ENCODE measurements at regions not wholly inside any gene's neighbourhood (a gene's known extent, or its start where the extent isn't known, plus 50 kb on each side); places are given as distances from the start of the nearest gene placed in this dataset.

DNA sequence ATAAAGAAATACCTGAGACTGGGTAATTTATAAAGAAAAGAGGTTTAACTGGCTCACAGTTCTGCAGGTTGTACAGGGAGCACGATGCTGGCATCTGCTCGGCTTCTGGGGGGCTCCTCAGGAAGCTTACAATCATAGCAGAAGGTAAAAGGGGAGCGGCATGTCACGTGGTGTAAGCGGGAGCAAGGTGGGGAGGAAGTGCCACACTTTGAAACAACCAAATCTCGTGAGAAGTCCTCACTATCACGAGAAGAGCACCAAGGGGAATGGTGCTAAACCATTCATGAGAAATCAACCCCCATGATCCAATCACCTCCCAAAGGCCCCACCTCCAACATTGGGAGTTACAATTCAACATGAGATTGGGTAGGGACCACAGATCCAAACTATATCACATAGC lies 67.7 kb downstream of the AKR1B1 start:
- CTCF ChIA-PET, result no interaction called here

DNA sequence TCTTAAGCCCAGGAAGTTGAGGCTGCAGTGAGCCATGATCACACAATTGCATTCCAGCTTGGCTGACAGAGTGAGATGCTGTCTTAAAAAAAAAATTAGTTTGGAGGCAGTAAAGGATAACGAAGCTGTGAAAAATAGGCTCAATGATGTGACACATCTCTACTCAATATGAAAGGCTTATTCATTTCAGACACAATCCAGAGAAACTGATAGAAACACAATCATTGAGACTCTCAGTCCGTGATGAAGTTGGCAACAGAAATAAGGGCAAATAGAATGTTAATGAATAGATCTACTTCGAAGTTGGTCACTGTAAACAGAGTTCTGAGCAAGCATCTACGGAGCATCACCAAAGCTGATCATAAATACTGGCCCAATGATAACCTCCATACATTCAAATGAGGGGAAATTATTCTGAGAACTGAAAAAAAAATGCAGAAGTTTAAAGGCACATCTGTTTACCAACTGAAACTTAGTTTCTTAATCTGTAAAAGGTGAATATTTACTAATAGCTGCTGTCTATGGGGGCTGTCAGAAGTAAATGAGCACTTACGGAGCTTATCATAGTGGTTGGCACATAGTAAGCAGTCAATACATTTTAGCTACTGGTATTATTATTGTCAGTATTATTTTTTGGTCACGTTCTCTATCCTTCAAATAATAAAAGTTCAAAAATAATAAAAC lies 70.4 kb downstream of the AKR1B1 start:
- no peak for DNase-seq
- CTCF ChIA-PET, result no interaction called here
- Mint-ChIP-seq H3K4me1 (ENCODE audit: low read depth) (no peaks in the 10 kb centered on the region), H3K4me3 (no peak overlapping the region), H3K36me3 (ENCODE audit: low read depth) (no peaks in the 10 kb centered on the region), H3K9me3 (ENCODE audit: insufficient read depth) (no peaks in the 10 kb centered on the region), H3K27ac (no peak overlapping the region), H3K27me3 (ENCODE audit: low read depth) (peaks cover 5% of the 10 kb centered on the region)
- POLR2A ChIA-PET, result no interaction called here
- no peak for ATAC-seq

More for the DNA sequence above, 67.7 kb downstream of the AKR1B1 start:
- Mint-ChIP-seq H3K9me3 (ENCODE audit: insufficient read depth) (no peaks in the 10 kb centered on the region), H3K4me1 (ENCODE audit: low read depth) (no peaks in the 10 kb centered on the region), H3K27ac (no peak overlapping the region), H3K4me3 (no peak overlapping the region), H3K27me3 (ENCODE audit: low read depth) (no peaks in the 10 kb centered on the region), H3K36me3 (ENCODE audit: low read depth) (no peaks in the 10 kb centered on the region)
- POLR2A ChIA-PET, result no interaction called here
- DNase-seq, result no peak
- no peak for ATAC-seq

DNA sequence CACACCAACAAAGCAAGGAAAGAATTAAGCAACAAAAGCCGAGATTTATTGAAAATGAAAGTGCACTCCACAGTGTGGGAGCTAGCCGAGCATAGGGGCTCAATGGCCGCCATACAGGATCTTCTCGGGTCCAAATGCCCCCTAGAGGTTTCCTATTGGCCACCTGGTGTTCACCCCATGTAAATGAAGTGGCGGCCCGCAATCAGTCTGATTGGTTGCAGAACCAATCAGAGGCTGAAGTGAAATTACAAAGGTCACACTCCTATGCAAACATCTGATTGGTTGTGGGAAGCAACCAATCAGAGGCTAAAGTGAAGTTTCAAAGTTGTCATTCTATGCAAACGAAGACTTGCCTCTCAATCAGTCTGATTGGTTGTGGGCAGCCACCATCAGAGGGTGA lies 61.8 kb upstream of the SLC35B4 start:
- no peak for DNase-seq
- peaks cover 8% of the 10 kb centered on the region for H3K27me3 Mint-ChIP-seq (ENCODE audit: low read depth)
- ChIA-PET POLR2A (no interaction called here), CTCF (no interaction called here)
- H3K9me3 Mint-ChIP-seq (ENCODE audit: insufficient read depth), result no peaks in the 10 kb centered on the region
- no peaks in the 10 kb centered on the region for H3K36me3 Mint-ChIP-seq (ENCODE audit: low read depth)
- ATAC-seq, result no peak
- no peak overlapping the region for H3K4me3 Mint-ChIP-seq
- H3K27ac Mint-ChIP-seq, result no peak overlapping the region
- H3K4me1 Mint-ChIP-seq (ENCODE audit: low read depth), result no peaks in the 10 kb centered on the region

DNA sequence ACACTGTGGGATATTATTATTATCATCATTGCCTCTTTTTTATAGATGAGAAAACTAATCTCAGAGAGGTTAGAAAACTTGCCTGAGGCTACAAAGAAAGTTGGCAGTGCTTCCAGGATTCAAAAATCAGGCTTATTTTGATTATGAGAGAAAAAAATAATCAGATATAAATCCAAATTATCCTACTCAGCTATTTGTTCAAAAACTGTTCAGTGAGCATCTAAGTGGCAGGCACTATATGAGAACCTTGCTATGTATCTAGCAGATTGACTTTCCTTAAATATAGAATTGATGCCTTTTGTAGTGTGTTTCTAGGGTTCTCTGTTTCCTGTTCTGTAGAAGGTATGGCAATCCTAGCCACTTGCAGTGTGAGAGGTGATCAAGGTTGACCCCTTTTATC lies 60.0 kb upstream of the SLC35B4 start:
- Mint-ChIP-seq H3K36me3 (ENCODE audit: low read depth) (no peaks in the 10 kb centered on the region), H3K27me3 (ENCODE audit: low read depth) (peaks cover 5% of the 10 kb centered on the region), H3K9me3 (ENCODE audit: insufficient read depth) (no peaks in the 10 kb centered on the region), H3K4me1 (ENCODE audit: low read depth) (no peaks in the 10 kb centered on the region), H3K27ac (no peak overlapping the region), H3K4me3 (no peak overlapping the region)
- ChIA-PET CTCF (no interaction called here), POLR2A (interaction anchor here (0.8 kb wide), 1 partner anchor 60 kb away, joined by 3 read pairs; the partner anchor contains the start of gene SLC35B4)
- ATAC-seq (no peak), DNase-seq (no peak)

DNA sequence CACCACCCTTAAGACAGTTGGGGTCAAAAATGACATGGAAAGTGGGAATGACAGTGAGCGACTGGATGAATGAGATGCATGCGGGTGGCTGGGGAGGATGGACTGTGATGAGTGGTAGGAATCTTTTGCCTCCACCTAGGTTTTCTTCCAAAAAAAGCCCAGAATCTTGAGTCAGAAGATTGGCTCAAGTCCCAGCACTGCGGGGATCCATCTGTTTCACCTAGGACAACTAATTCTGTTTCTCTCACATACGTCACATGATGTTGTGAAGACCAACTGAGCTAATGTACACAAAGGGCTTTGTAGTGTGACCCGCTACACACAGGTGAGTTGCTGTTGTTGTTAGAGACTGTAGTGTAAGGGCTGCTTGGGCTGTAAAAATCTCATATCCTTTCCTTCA lies 58.5 kb upstream of the SLC35B4 start:
- no peak overlapping the region for H3K27ac Mint-ChIP-seq
- H3K36me3 Mint-ChIP-seq (ENCODE audit: low read depth), result no peaks in the 10 kb centered on the region
- H3K9me3 Mint-ChIP-seq (ENCODE audit: insufficient read depth), result no peaks in the 10 kb centered on the region
- no peak for DNase-seq
- ChIA-PET CTCF (no interaction called here), POLR2A (no interaction called here)
- ATAC-seq, result no peak
- H3K4me3 Mint-ChIP-seq, result no peak overlapping the region
- H3K4me1 Mint-ChIP-seq (ENCODE audit: low read depth), result no peaks in the 10 kb centered on the region
- peaks cover 7% of the 10 kb centered on the region for H3K27me3 Mint-ChIP-seq (ENCODE audit: low read depth)

DNA sequence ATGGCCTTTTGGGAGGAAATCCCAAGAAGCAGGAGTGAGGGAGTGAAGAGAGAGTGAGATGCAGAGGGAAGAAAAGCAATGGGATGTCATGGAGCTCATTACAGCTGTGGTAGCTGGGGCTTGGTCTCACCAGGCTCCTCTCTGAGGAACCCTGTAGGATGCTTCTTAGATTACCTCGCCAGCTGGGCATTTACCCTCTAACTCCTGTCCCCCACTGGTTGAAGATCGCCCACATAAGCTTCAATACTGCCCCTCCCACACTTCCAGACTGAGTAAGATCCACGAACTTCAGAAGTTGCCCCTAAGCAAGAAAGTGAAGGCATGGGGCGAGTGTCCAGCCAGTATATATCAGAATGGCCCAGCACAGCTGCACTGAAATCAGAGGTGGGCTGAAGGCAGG lies 58.1 kb upstream of the SLC35B4 start:
- Mint-ChIP-seq H3K27ac (no peak overlapping the region), H3K4me3 (no peak overlapping the region), H3K27me3 (ENCODE audit: low read depth) (peaks cover 12% of the 10 kb centered on the region), H3K9me3 (ENCODE audit: insufficient read depth) (no peaks in the 10 kb centered on the region), H3K36me3 (ENCODE audit: low read depth) (no peaks in the 10 kb centered on the region), H3K4me1 (ENCODE audit: low read depth) (no peaks in the 10 kb centered on the region)
- ATAC-seq (no peak), DNase-seq (no peak)
- CTCF ChIA-PET, result no interaction called here
- POLR2A ChIA-PET, result no interaction called here

DNA sequence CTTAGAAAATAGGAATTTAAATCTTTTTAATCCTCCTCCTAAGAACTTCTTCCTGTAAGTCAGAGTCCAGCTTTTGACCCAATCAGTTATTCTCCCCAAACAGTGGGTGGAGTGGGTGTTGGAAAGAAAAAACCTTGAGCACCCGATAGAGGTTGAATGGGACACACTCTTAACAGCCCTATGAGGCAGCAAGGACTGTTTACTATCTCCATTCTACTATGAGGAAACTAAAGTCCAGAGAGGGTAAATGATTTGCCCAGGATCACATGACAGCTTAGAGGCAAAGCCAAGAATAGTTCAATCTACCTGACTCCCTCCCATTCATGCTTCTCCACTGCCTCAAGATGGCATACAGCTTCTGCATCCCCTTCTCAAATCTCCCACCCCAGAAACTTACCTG lies 57.6 kb upstream of the SLC35B4 start:
- Mint-ChIP-seq H3K36me3 (ENCODE audit: low read depth) (no peaks in the 10 kb centered on the region), H3K4me1 (ENCODE audit: low read depth) (no peaks in the 10 kb centered on the region), H3K27me3 (ENCODE audit: low read depth) (peaks cover 12% of the 10 kb centered on the region), H3K4me3 (no peak overlapping the region), H3K9me3 (ENCODE audit: insufficient read depth) (no peaks in the 10 kb centered on the region), H3K27ac (no peak overlapping the region)
- DNase-seq, result no peak
- ChIA-PET POLR2A (no interaction called here), CTCF (no interaction called here)
- no peak for ATAC-seq

DNA sequence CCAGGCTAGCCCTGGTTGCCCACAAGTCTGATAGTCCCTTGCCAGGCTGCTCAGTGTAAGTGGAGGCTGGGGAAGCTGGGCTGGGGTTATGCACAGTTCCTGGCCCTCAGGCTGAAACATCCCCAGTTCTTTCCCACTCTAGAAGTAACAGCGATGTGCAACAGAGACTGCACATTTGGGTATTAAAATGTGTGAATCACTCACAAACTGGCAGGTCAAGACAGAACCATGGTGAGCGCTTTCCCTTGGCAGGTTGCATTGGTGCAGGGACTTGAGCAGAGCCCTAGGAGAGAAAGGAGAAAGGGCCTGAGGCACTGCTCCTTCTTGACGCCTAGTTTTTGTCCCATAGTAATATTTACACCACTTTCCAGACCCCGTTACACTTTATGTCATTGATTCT lies 56.1 kb upstream of the SLC35B4 start:
- CTCF ChIA-PET, result no interaction called here
- no peaks in the 10 kb centered on the region for H3K4me1 Mint-ChIP-seq (ENCODE audit: low read depth)
- no peak overlapping the region for H3K27ac Mint-ChIP-seq
- DNase-seq (no peak), ATAC-seq (no peak)
- POLR2A ChIA-PET, result no interaction called here
- no peaks in the 10 kb centered on the region for H3K36me3 Mint-ChIP-seq (ENCODE audit: low read depth)
- H3K9me3 Mint-ChIP-seq (ENCODE audit: insufficient read depth), result no peaks in the 10 kb centered on the region
- H3K4me3 Mint-ChIP-seq, result no peak overlapping the region
- H3K27me3 Mint-ChIP-seq (ENCODE audit: low read depth), result peaks cover 21% of the 10 kb centered on the region

DNA sequence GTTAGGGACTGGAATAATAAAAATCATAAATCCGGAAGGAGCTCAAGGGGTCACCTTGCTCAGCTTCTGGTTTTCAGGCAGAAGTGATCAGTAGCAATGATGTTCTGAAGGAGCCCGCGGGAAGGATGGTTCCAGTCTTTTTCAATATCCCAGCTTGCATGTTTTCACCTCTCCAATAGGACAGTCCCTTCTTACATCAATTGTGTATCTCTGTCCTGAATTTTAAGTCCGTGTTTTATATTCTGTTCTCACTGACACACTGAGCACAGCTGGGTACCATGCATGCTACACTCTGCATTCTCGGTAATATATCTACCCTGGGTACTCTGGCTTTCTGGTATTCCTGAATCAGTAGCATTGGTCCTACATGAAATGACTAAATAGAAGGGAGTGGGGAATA lies 55.2 kb upstream of the SLC35B4 start:
- peaks cover 22% of the 10 kb centered on the region for H3K27me3 Mint-ChIP-seq (ENCODE audit: low read depth)
- H3K9me3 Mint-ChIP-seq (ENCODE audit: insufficient read depth), result no peaks in the 10 kb centered on the region
- H3K4me3 Mint-ChIP-seq, result no peak overlapping the region
- H3K4me1 Mint-ChIP-seq (ENCODE audit: low read depth), result no peaks in the 10 kb centered on the region
- no peak overlapping the region for H3K27ac Mint-ChIP-seq
- ATAC-seq (no peak), DNase-seq (no peak)
- POLR2A ChIA-PET, result no interaction called here
- CTCF ChIA-PET, result no interaction called here
- no peaks in the 10 kb centered on the region for H3K36me3 Mint-ChIP-seq (ENCODE audit: low read depth)

DNA sequence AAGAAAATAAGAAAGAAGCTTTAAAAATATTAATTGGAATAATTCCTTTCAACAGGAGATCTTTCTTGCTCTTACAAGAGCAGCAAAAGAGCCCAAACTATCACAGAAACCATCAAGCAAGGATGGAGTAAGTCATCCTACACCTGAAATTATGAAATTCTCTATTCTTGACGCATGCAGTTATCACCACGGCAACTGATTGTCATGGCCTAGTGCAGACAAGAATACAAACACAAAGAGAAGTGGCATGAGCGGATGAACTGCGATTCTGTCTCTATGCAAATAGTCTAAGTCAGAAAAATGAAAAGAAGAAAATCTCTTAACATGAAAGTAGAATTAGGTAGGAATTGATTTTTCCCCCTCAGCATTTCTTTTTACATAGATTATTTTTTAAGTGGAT lies 54.8 kb upstream of the SLC35B4 start:
- ATAC-seq, result no peak
- CTCF ChIA-PET, result no interaction called here
- no peak for DNase-seq
- no peaks in the 10 kb centered on the region for H3K36me3 Mint-ChIP-seq (ENCODE audit: low read depth)
- H3K9me3 Mint-ChIP-seq (ENCODE audit: insufficient read depth), result no peaks in the 10 kb centered on the region
- no peaks in the 10 kb centered on the region for H3K4me1 Mint-ChIP-seq (ENCODE audit: low read depth)
- POLR2A ChIA-PET, result no interaction called here
- H3K4me3 Mint-ChIP-seq, result no peak overlapping the region
- H3K27me3 Mint-ChIP-seq (ENCODE audit: low read depth), result peaks cover 23% of the 10 kb centered on the region
- H3K27ac Mint-ChIP-seq, result no peak overlapping the region

DNA sequence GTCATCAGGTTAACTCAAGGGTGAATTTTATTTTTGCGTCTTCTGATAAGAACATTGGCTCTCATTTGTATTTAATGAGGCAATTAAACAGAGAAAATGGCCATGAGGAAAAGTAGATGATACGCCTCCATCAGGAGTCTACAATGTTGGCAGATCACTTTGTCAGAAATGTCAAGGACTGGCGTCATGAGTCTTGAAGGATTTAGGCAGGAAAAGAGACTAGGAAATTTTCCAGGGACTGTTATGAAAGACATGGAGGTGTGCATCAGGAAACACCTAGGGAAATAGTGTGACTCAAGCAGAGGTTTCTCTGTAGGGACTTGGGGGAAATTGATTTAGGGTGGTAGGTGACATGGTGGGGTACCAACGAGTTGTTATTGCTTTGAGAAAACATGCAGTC lies 53.4 kb upstream of the SLC35B4 start:
- Mint-ChIP-seq H3K4me3 (no peak overlapping the region), H3K27ac (no peak overlapping the region), H3K36me3 (ENCODE audit: low read depth) (no peaks in the 10 kb centered on the region), H3K4me1 (ENCODE audit: low read depth) (no peaks in the 10 kb centered on the region), H3K9me3 (ENCODE audit: insufficient read depth) (no peaks in the 10 kb centered on the region), H3K27me3 (ENCODE audit: low read depth) (peaks cover 26% of the 10 kb centered on the region)
- CTCF ChIA-PET, result no interaction called here
- DNase-seq, result no peak
- no peak for ATAC-seq
- POLR2A ChIA-PET, result no interaction called here

DNA sequence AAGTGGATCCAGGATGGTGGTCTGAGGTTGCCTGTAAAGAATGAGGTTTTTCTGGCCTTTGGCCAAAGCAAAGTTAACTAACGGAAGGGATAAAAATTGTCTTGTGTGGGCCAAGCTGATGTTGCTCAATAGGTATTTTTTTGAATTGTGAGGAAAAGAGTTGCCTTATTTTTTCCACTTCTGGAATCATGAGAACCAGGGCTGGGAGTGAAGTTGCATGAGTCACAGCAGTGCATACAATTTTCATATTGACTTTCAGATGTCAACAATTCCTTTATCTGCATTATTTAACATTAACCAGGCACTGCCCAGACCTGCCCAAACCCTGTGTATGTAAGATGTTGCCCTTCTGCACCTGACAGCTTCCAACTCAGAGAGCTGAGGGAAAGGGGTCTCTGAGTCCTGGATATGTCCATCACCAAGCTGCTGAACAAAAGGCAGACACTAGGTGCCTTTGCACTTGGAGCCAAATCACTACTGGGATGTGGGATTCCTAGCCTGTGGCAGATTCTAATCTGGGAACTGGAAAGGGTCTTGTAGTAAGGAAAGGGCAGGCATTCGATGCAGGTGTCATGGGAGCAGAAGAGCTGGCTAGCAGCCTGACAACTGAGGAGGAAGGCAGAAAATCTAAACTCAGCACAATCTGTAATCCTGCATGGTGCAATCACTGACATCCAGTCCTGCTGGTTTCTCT lies 52.3 kb upstream of the SLC35B4 start:
- H3K27ac Mint-ChIP-seq, result no peak overlapping the region
- H3K27me3 Mint-ChIP-seq (ENCODE audit: low read depth), result peaks cover 26% of the 10 kb centered on the region
- ChIA-PET POLR2A (no interaction called here), CTCF (no interaction called here)
- H3K36me3 Mint-ChIP-seq (ENCODE audit: low read depth), result no peaks in the 10 kb centered on the region
- H3K9me3 Mint-ChIP-seq (ENCODE audit: insufficient read depth), result no peaks in the 10 kb centered on the region
- no peak for DNase-seq
- H3K4me1 Mint-ChIP-seq (ENCODE audit: low read depth), result no peaks in the 10 kb centered on the region
- no peak overlapping the region for H3K4me3 Mint-ChIP-seq
- ATAC-seq, result no peak

Data from activated CD8-positive, alpha-beta T cell treated with anti-CD3 and anti-CD28 coated beads, Interleukin-2, amount 10 ng/mL, durations not matched to agents 7 days and 5 days (primary cell).